H1 (cell line): ENCODE measurements at regions not wholly inside any gene's neighbourhood (a gene's known extent, or its start where the extent isn't known, plus 50 kb on each side); places are given as distances from the start of the nearest gene placed in this dataset.

ENCODE experiments used
- ATF3 ChIP-seq: IDR thresholded peaks from 2 replicates; pipeline ENCODE4 v1.6.1; 2011; ENCODE audit warnings: low read depth, mild to moderate bottlenecking, low read length; ENCODE audit not compliant: insufficient read depth
- CTCF ChIP-seq, 3 experiments: IDR thresholded peaks; 1 replicate in 2 of 3; 2 replicates in 1 of 3; pipeline versions ENCODE4 v1.5.1 to v1.6.1; 2011; ENCODE audit warnings: low read length in 3 of 3, mild to moderate bottlenecking in 3 of 3, inconsistent platforms in 2 of 3, low read depth in 1 of 3, moderate library complexity in 1 of 3; ENCODE audit not compliant: insufficient read depth in 1 of 3; ENCODE audit errors: control extremely low read depth in 1 of 3
- EZH2 ChIP-seq: fragments of 200-600 bp; sonication (generic); IDR thresholded peaks from 2 replicates; pipeline ENCODE4 v1.7.1; 2012; ENCODE audit warnings: low read depth, mild to moderate bottlenecking, moderate library complexity, low read length, inconsistent platforms; ENCODE audit not compliant: severe bottlenecking
- NANOG ChIP-seq: IDR thresholded peaks from 2 replicates; pipeline ENCODE4 v1.6.1; 2011; ENCODE audit warnings: low read length, low read depth, mild to moderate bottlenecking, inconsistent platforms; ENCODE audit not compliant: insufficient read depth, poor library complexity, severe bottlenecking
- RFX5 ChIP-seq: IDR thresholded peaks from 2 replicates; pipeline ENCODE4 v1.6.1; 2011; ENCODE audit warnings: low read depth, low read length, improper control_type of control experiment, borderline replicate concordance
- USF2 ChIP-seq: IDR thresholded peaks from 2 replicates; pipeline ENCODE4 v1.6.1; 2011; ENCODE audit warnings: low read length, improper control_type of control experiment

GRCh38 chr14:85921241-85921640 lies 391.3 kb downstream of the FLRT2 start:
- TF ChIP-seq NANOG: no peak
- TF ChIP-seq USF2: no peak
- TF ChIP-seq RFX5: no peak
- TF ChIP-seq ATF3: no peak
- no peak for TF ChIP-seq EZH2
- TF ChIP-seq CTCF (IDR thresholded peaks at IDR 0.05; ENCODE audit: control extremely low read depth in 1 of 3, insufficient read depth in 1 of 3, low read depth in 1 of 3, low read length in 3 of 3): no peak
